ENCODE measurements at regions not wholly inside any gene's neighbourhood (a gene's known extent, or its start where the extent isn't known, plus 50 kb on each side); places are given as distances from the start of the nearest gene placed in this dataset.
"Not testable (repeated sequence)": the region's sequence is repeated elsewhere in the genome, so short reads cannot be mapped to it uniquely, and the experiment has no call there.

DNA sequence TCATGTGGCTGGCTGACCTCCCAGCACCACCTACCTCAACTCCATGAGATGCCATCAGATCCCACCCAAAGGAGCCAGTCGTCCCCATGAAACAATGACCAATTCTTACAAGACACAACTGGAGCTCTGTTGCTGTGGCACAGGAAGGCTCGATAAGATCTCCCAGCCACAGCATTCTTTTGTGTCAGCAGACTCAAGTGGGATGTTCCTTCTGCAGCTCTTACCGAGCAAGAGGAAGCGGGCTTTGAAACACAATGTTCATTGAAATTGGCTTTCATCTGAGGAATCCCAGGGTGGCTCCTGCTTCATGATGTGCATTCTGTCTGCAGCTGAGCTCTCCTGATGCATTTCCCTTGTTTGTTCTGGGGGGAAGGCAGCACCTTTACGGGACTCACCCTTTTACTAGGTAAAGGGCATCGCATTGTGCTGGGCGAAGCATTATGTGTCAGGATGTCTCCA is 222.0 kb upstream of the SGK1 start (continued):
- TF ChIP-seq CBX5 (IDR thresholded peaks at IDR 0.05; ENCODE audit: low read depth, low read length) = no peak
- TF ChIP-seq JUN (IDR thresholded peaks at IDR 0.05; ENCODE audit: low read depth, low read length) = no peak

DNA sequence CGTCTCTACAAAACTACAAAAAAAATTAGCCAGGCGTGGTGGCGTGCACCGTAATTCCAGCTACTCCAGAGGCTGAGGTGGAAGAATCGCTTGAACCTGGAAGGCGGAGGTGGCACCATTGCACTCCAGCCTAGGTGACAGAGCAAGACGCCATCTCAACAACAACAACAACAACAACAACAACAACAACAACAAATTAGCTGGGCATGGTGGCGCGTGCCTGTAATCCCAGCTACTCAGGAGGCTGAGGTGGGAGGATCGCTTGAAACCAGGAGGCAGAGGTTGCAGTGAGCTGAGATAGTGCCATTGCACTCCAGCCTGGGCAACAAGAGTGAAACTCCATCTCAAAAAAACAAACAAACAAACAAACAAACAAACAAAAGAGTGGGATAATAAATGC is 219.9 kb upstream of the SGK1 start:
- FAIRE-seq; H2BK12ac ChIP-seq (ENCODE audit: low read depth, low read length); H3K14ac ChIP-seq (ENCODE audit: insufficient read length); H3K23ac ChIP-seq (ENCODE audit: insufficient read length); H3K4me2 ChIP-seq (ENCODE audit: insufficient read depth in 1 of 2, low read depth in 2 of 2, low read length in 2 of 2); H3K27ac ChIP-seq (ENCODE audit: low read depth, low read length); H3K4ac ChIP-seq (replicated peaks; ENCODE audit: insufficient read length, low read depth, low read length); H2BK15ac ChIP-seq (ENCODE audit: low read length); H4K5ac ChIP-seq (ENCODE audit: insufficient read length, low read depth, low read length); H2BK20ac ChIP-seq (ENCODE audit: low read length); H3K27me3 ChIP-seq (replicated peaks in 1 of 4; ENCODE audit: control insufficient read depth in 3 of 4, extremely low read depth in 1 of 4, insufficient read depth in 3 of 4, low read length in 3 of 4); CTCF ChIA-PET (ENCODE audit: partially characterized antibody); H3K9me3 ChIP-seq (ENCODE audit: insufficient read depth in 2 of 2, low read depth in 1 of 2, low read length in 1 of 2); DNase-seq (ENCODE audit: low read depth in 1 of 2, low spot score in 2 of 2); H4K20me1 ChIP-seq (replicated peaks in 1 of 2; ENCODE audit: control insufficient read depth in 1 of 2, insufficient read depth in 2 of 2, low read length in 2 of 2); H4K91ac ChIP-seq (replicated peaks; ENCODE audit: insufficient read length, low read length); H3K4me1 ChIP-seq (replicated peaks in 1 of 4; ENCODE audit: control insufficient read depth in 3 of 4, insufficient read depth in 4 of 4, low read length in 3 of 4); H2AFZ ChIP-seq (ENCODE audit: low read length); H3K23me2 ChIP-seq (ENCODE audit: low read depth, low read length); H4K8ac ChIP-seq (ENCODE audit: extremely low read depth, insufficient read depth, low read length); H2BK5ac ChIP-seq (ENCODE audit: low read depth, low read length); H3K9ac ChIP-seq (replicated peaks in 1 of 4; ENCODE audit: extremely low read depth in 1 of 4, low read depth in 3 of 4, low read length in 3 of 4); H3K79me1 ChIP-seq (ENCODE audit: low read depth, low read length); H2AK5ac ChIP-seq (ENCODE audit: low read depth, low read length); POLR2A ChIA-PET (ENCODE audit: partially characterized antibody); H3K18ac ChIP-seq (ENCODE audit: extremely low read depth, low read length); H3K4me3 ChIP-seq (ENCODE audit: extremely low read depth in 1 of 4, insufficient read depth in 2 of 4, low read depth in 3 of 4, low read length in 4 of 4); H3K56ac ChIP-seq (replicated peaks; ENCODE audit: insufficient read length, low read depth, low read length); H3K36me3 ChIP-seq (ENCODE audit: control insufficient read depth in 2 of 4, insufficient read depth in 4 of 4, low read length in 3 of 4); H2BK120ac ChIP-seq (replicated peaks; ENCODE audit: low read depth, low read length); H3K79me2 ChIP-seq (ENCODE audit: control insufficient read depth in 1 of 2, insufficient read depth in 2 of 2, low read length in 2 of 2): not testable (repeated sequence)
- 87% methylated on average over 10 of the region's 10 CpGs; no CpG with 5 or more reads in 1 of the 2 experiments for WGBS, 2 experiments (ENCODE audit: extremely low coverage in 1 of 2, insufficient coverage in 1 of 2, insufficient read length in 1 of 2, insufficient replicate concordance in 2 of 2, low coverage in 1 of 2, low lambda C conversion rate in 2 of 2, missing lambda C conversion rate in 1 of 2)
